Fibroblast of pulmonary artery (primary cell): ENCODE measurements at regions not wholly inside any gene's neighbourhood (a gene's known extent, or its start where the extent isn't known, plus 50 kb on each side); places are given as distances from the start of the nearest gene placed in this dataset.

Experiments used
- DNase-seq: peaks from one replicate; pipeline ENCODE4 v3.0.0-alpha.2; 2010; ENCODE audit warnings: low read depth
- H3K4me3 ChIP-seq: replicated peaks from 2 replicates; pipeline ENCODE4 v1.5.1; 2011; ENCODE audit warnings: low read depth, mild to moderate bottlenecking, control low read depth, low read length, moderate library complexity
- TF ChIP-seq, protein P1 (sequence below): IDR thresholded peaks from 2 replicates; pipeline ENCODE4 v1.5.1; 2011; ENCODE audit warnings: mild to moderate bottlenecking, control low read depth, low read length, inconsistent platforms; ENCODE audit errors: missing control alignments

DNA sequence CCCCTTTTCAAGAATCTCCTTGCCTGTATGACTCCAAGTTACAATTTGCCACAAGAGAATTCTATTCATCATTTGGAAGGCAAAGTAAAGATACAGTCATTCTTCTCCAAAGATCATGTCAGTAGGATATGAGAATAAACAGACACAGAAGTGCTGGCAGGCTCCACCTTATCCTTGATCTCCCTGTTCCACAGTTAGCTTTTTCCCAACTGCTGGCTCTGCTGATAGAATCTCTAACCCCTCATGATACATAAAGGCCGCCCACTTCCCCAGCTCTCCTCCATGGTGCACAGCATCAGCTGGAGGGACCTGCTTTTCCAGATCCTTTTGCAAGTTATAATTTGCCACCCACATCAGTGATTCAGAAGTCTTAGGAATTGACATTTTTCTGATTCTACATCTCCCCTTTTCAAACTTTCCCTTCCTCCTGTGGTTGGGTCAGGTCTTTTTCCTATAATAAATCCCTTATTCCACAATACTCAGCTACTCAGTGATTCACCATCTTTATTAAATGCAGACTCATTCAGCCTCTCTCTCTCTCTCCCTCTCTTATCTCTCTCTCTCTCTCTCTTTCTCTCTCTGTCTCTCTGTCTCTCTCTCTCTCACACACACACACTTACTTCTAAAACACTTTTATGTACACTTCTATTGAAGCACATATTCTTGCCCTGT is 465.4 kb downstream of the GBE1 start:
- no peak overlapping the region for H3K4me3 ChIP-seq
- TF ChIP-seq, protein P1, sequence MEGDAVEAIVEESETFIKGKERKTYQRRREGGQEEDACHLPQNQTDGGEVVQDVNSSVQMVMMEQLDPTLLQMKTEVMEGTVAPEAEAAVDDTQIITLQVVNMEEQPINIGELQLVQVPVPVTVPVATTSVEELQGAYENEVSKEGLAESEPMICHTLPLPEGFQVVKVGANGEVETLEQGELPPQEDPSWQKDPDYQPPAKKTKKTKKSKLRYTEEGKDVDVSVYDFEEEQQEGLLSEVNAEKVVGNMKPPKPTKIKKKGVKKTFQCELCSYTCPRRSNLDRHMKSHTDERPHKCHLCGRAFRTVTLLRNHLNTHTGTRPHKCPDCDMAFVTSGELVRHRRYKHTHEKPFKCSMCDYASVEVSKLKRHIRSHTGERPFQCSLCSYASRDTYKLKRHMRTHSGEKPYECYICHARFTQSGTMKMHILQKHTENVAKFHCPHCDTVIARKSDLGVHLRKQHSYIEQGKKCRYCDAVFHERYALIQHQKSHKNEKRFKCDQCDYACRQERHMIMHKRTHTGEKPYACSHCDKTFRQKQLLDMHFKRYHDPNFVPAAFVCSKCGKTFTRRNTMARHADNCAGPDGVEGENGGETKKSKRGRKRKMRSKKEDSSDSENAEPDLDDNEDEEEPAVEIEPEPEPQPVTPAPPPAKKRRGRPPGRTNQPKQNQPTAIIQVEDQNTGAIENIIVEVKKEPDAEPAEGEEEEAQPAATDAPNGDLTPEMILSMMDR, result no peak
- DNase-seq, result no peak

DNA sequence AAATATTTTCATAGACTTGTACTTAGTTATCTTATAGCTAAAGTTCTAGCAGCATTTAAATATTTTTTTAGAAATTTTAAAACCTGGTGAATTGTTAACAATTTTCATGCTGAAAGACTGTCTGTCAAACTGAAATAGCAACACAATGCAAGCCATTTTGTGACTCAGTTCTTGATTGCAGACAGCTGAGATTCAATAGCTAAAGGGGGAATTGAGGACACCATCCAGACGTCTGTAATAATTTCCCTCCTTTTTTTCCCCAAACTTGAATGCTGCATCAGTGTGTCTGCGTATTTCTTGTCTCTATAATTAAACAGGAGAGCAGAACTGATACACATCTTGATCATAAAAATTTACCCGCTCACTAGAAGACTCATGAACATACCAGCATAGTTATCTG is 468.3 kb downstream of the GBE1 start:
- DNase-seq, result no peak
- no peak overlapping the region for H3K4me3 ChIP-seq
- TF ChIP-seq, protein P1, result no peak

DNA sequence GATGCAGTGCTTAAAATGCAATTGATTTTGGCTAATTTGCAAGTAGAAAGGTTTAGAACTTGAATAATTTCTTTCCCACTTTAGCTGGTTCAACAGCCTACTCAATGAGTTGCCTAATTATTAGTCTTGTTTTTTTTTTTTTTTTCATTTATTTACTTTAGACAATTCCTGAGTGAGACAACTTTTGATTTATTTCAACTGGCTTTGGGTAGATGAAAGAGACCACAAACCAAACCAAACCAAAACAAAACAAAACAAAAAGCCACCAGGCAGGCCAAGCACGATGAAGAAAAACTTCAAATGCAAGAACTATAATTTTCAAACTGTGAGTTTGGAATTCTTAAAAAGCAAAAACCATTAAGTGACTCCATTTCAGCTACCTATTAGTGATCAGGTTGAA is 469.9 kb downstream of the GBE1 start:
- TF ChIP-seq, protein P1, result no peak
- DNase-seq, result no peak
- no peak overlapping the region for H3K4me3 ChIP-seq

DNA sequence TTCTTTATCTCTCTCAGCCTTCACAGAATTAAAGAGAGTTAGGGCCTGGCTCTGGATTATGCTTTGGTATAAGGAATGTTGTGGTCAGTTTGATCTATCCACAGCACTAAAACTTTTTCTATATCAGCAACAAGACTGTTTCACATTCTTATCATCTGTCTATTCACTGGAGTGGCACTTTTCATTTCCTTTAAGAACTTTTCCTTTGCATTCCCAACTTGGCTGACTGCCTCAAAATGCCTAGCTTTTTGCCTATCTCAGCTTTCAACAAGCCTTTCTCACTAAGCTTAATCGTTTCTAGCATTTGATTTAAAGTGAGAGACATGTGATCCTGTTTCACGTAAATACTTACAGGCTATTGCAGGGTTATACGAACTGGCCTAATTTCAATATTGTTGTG is 471.8 kb downstream of the GBE1 start:
- DNase-seq, result peak; percentile 50
- no peak overlapping the region for H3K4me3 ChIP-seq
- TF ChIP-seq, protein P1, result no peak

DNA sequence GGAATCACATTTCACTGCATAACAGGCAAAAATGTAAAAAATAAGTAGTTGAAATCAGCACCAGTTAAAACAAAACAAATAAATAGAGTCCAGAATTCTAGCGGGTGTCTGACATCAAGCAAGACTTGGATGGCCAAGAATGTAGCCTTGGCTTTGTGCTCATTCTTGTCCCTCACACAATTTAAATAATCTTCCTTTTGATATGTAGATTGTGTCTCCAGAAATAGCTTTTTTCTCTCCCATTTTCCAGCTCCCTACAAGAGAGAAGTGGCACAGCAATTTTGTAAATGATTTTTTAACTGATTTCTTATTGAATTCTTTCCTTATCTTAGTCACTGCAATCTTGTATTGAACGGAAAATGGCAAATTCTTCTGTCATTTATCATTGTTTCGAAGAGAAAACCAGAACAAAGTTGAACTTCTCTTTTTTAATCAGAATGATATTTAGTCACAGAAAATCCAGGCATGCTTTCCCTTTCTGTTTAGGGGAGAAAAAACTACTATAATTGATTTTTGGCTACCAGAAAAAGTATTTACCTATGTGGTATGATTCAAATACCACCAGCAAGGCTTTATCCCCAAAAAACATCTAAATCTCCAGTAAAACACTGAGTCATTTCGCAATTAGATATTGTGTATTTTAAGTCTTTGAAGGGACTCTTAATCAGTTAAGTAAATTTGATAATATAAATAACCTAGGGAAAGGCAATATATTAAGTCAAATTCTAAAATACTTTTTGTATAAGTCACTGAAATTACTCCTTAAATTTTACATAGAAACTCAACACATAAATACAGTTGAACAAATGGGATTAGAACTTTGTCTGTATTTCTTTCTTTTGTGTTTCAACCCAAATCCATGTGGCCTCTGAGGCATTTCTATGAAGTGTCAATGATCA is 481.7 kb downstream of the GBE1 start:
- H3K4me3 ChIP-seq, result no peak overlapping the region
- TF ChIP-seq, protein P1, result no peak
- peak; percentile 35 for DNase-seq

DNA sequence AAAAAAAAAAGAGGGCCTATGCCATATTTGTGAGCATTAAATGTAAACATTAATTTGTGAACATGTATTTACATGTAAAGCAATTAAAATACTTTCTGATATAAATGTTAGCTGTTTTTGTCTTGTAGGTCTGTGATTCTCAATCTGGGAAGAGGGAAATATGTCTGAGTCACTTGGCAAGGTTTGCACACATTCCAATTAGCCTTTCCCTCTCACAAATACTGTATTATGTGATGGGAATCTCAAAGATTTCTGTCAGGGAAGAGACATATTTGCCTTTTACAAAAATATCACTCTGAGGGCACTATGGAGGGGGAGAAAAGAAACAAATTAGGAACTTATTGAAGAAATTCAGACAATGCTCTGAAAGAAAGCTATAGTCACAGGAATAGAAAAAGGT is 483.6 kb downstream of the GBE1 start:
- TF ChIP-seq, protein P1, result no peak
- no peak overlapping the region for H3K4me3 ChIP-seq
- peak; percentile 62 for DNase-seq
